ENCODE measurements at regions not wholly inside any gene's neighbourhood (a gene's known extent, or its start where the extent isn't known, plus 50 kb on each side); places are given as distances from the start of the nearest gene placed in this dataset.
A peak's percentile ranks its signal among the peaks of the same experiment; 100 is the strongest.

- peak; percentile 60 for DNase-seq (ENCODE audit: low read depth)
These were observed 136.7 kb upstream of the NBEA start for GRCh38 chr13:34805347-34805746.

- no peak for DNase-seq (ENCODE audit: low read depth)
These were observed 133.4 kb upstream of the NBEA start for GRCh38 chr13:34808649-34809048.

GRCh38 chr13:34810996-34811395 lies 131.1 kb upstream of the NBEA start:
- peak; percentile 78 for DNase-seq (ENCODE audit: low read depth)

- DNase-seq (ENCODE audit: low read depth): no peak
These were observed 126.5 kb upstream of the NBEA start for GRCh38 chr13:34815526-34815925.

- DNase-seq (ENCODE audit: low read depth): peak; percentile 68
These were observed 125.7 kb upstream of the NBEA start for GRCh38 chr13:34816245-34816884.

- peak; percentile 36 for DNase-seq (ENCODE audit: low read depth)
These were observed 125.0 kb upstream of the NBEA start for GRCh38 chr13:34816908-34817665.

- peak; percentile 35 for DNase-seq (ENCODE audit: low read depth)
These were observed 119.4 kb upstream of the NBEA start for GRCh38 chr13:34822650-34823049.

- no peak for DNase-seq (ENCODE audit: low read depth)
These were observed 115.6 kb upstream of the NBEA start for GRCh38 chr13:34826432-34826831.

- peak; percentile 70 for DNase-seq (ENCODE audit: low read depth)
These were observed 108.4 kb upstream of the NBEA start for GRCh38 chr13:34833562-34834182.

- DNase-seq (ENCODE audit: low read depth): no peak
These were observed 99.6 kb upstream of the NBEA start for GRCh38 chr13:34842466-34842865.

- no peak for DNase-seq (ENCODE audit: low read depth)
These were observed 94.3 kb upstream of the NBEA start for GRCh38 chr13:34847766-34848165.

GRCh38 chr13:34849406-34849805 lies 92.7 kb upstream of the NBEA start:
- no peak for DNase-seq (ENCODE audit: low read depth)

- no peak for DNase-seq (ENCODE audit: low read depth)
These were observed 88.9 kb upstream of the NBEA start for GRCh38 chr13:34853161-34853560.

- DNase-seq (ENCODE audit: low read depth): peak; percentile 52
These were observed 84.3 kb upstream of the NBEA start for GRCh38 chr13:34857558-34858325.

- DNase-seq (ENCODE audit: low read depth): peak; percentile 22
These were observed 79.8 kb upstream of the NBEA start for GRCh38 chr13:34862311-34862710.

GRCh38 chr13:34862716-34863115 lies 79.4 kb upstream of the NBEA start:
- DNase-seq (ENCODE audit: low read depth): no peak

GRCh38 chr13:34863360-34864135 lies 78.5 kb upstream of the NBEA start:
- peak; percentile 91 for DNase-seq (ENCODE audit: low read depth)

GRCh38 chr13:34864671-34865070 lies 77.4 kb upstream of the NBEA start:
- peak; percentile 50 for DNase-seq (ENCODE audit: low read depth)

GRCh38 chr13:34867590-34867989 lies 74.5 kb upstream of the NBEA start:
- DNase-seq (ENCODE audit: low read depth): peak; percentile 76

- no peak for DNase-seq (ENCODE audit: low read depth)
These were observed 73.3 kb upstream of the NBEA start for GRCh38 chr13:34868733-34869132.

- DNase-seq (ENCODE audit: low read depth): no peak
These were observed 72.4 kb upstream of the NBEA start for GRCh38 chr13:34869696-34870095.
